ENCODE measurements at regions not wholly inside any gene's neighbourhood (a gene's known extent, or its start where the extent isn't known, plus 50 kb on each side); places are given as distances from the start of the nearest gene placed in this dataset.

DNA sequence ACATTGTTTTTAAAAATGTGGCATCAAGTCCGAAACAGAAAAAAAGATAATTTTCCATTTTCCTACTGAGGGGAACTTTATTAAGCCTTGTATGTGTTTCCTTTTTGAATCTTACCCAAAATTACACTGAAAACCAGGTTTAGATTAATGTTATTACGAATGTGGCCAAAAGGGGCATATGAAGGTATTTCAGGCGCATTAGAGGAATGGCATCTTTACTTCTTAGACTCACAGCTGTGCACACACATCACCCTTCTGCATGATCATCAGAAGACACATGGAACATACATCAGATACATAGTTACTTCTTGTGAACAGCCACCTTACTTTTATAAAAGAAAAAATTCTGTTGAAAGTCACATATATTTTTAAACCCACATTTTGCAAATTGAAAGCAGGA, 58.6 kb upstream of the ZPBP start:
- Histone ChIP-seq H3K9me3 (ENCODE audit: control insufficient read depth in 2 of 2, low read length in 2 of 2) (no peaks in the 10 kb centered on the region), H3K36me3 (ENCODE audit: control insufficient read depth, insufficient read depth, low read length) (no peaks in the 10 kb centered on the region), H3K4me3 (ENCODE audit: low read depth, low read length) (no peak overlapping the region), H3K4me1 (ENCODE audit: control insufficient read depth, insufficient read depth, low read length, poor library complexity, severe bottlenecking) (peaks cover 31% of the 10 kb centered on the region), H3K27me3 (ENCODE audit: control insufficient read depth, insufficient read depth, low read length) (no peaks in the 10 kb centered on the region), H3K27ac (ENCODE audit: insufficient read depth, low read length, poor library complexity, severe bottlenecking) (no peak overlapping the region)
- H3K4me3 Mint-ChIP-seq, result no peak overlapping the region
- peak overlapping the region in 1 of 3 donors; percentile 21 for H3K27ac Mint-ChIP-seq
- no peaks in the 10 kb centered on the region for H3K27me3 Mint-ChIP-seq
- ATAC-seq (ENCODE audit: low read depth in 2 of 2), result no peak
- no peak for DNase-seq
- H3K9me3 Mint-ChIP-seq, result peaks cover 0 to 1% (median 0%) of the 10 kb centered on the region in 7 donors
- peaks cover 18 to 70% (median 39%) of the 10 kb centered on the region in 4 donors for H3K4me1 Mint-ChIP-seq
- H3K36me3 Mint-ChIP-seq, result no peaks in the 10 kb centered on the region

DNA sequence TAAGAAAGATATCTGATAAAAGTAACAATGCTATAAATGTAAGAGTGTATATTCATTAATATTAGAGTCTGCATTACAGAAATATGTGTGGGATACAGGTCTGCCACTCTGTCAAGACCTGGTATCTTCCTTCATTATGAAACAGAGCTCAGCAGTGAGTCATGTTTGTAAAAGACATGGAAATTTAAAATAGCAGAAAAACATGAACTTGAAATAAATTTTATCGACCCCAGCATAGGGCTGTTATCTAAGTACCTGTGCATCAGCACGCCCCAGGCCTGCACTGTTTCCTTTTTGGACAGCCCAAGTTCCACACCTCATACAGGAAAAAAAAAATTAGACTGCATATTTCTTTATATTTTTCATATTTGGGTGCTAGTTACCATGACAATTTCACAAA, 58.0 kb upstream of the ZPBP start:
- DNase-seq, result no peak
- Histone ChIP-seq H3K27me3 (ENCODE audit: control insufficient read depth, insufficient read depth, low read length) (no peaks in the 10 kb centered on the region), H3K36me3 (ENCODE audit: control insufficient read depth, insufficient read depth, low read length) (no peaks in the 10 kb centered on the region), H3K27ac (ENCODE audit: insufficient read depth, low read length, poor library complexity, severe bottlenecking) (no peak overlapping the region), H3K4me1 (ENCODE audit: control insufficient read depth, insufficient read depth, low read length, poor library complexity, severe bottlenecking) (peaks cover 27% of the 10 kb centered on the region), H3K4me3 (ENCODE audit: low read depth, low read length) (no peak overlapping the region), H3K9me3 (ENCODE audit: control insufficient read depth in 2 of 2, low read length in 2 of 2) (no peaks in the 10 kb centered on the region)
- ATAC-seq (ENCODE audit: low read depth in 2 of 2), result no peak
- Mint-ChIP-seq H3K36me3 (no peaks in the 10 kb centered on the region), H3K4me1 (peaks cover 18 to 70% (median 36%) of the 10 kb centered on the region in 4 donors), H3K9me3 (peaks cover 0 to 1% (median 0%) of the 10 kb centered on the region in 7 donors), H3K27me3 (no peaks in the 10 kb centered on the region), H3K27ac (peak overlapping the region in 2 of 3 donors; percentile 54 to 66), H3K4me3 (no peak overlapping the region)

DNA sequence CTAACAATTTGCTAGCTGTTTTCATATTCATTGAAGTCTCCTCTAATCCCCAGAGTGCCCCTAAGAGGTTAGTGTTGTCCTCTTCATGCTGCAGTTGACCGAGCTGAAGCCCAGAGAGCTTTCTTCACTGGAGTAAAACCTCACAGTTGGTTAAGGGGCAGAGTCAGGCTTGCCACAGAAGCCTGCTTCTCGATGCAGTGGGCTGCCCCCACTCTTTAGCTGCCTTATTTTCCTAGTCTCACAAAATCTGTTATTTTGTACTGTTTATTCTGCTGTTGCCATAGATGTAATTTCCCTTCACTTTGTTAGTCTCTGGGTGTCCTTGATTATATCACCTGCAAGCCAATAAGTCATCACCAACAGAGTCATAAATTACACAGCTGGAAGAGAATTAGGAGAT, 56.3 kb upstream of the ZPBP start:
- Histone ChIP-seq H3K9me3 (ENCODE audit: control insufficient read depth in 2 of 2, low read length in 2 of 2) (no peaks in the 10 kb centered on the region), H3K36me3 (ENCODE audit: control insufficient read depth, insufficient read depth, low read length) (no peaks in the 10 kb centered on the region), H3K4me1 (ENCODE audit: control insufficient read depth, insufficient read depth, low read length, poor library complexity, severe bottlenecking) (peaks cover 22% of the 10 kb centered on the region), H3K4me3 (ENCODE audit: low read depth, low read length) (no peak overlapping the region), H3K27me3 (ENCODE audit: control insufficient read depth, insufficient read depth, low read length) (no peaks in the 10 kb centered on the region), H3K27ac (ENCODE audit: insufficient read depth, low read length, poor library complexity, severe bottlenecking) (no peak overlapping the region)
- H3K36me3 Mint-ChIP-seq, result no peaks in the 10 kb centered on the region
- no peaks in the 10 kb centered on the region for H3K9me3 Mint-ChIP-seq
- H3K4me3 Mint-ChIP-seq, result peak overlapping the region in 2 of 4 donors; percentile 45 to 64
- peaks cover 18 to 69% (median 41%) of the 10 kb centered on the region in 4 donors for H3K4me1 Mint-ChIP-seq
- DNase-seq (peak in 1 of 3 donors; percentile 37), ATAC-seq (ENCODE audit: low read depth in 2 of 2) (peak; percentile 23 to 28)
- H3K27ac Mint-ChIP-seq, result peak overlapping the region; percentile 11 to 94 (median 89)
- H3K27me3 Mint-ChIP-seq, result no peaks in the 10 kb centered on the region

DNA sequence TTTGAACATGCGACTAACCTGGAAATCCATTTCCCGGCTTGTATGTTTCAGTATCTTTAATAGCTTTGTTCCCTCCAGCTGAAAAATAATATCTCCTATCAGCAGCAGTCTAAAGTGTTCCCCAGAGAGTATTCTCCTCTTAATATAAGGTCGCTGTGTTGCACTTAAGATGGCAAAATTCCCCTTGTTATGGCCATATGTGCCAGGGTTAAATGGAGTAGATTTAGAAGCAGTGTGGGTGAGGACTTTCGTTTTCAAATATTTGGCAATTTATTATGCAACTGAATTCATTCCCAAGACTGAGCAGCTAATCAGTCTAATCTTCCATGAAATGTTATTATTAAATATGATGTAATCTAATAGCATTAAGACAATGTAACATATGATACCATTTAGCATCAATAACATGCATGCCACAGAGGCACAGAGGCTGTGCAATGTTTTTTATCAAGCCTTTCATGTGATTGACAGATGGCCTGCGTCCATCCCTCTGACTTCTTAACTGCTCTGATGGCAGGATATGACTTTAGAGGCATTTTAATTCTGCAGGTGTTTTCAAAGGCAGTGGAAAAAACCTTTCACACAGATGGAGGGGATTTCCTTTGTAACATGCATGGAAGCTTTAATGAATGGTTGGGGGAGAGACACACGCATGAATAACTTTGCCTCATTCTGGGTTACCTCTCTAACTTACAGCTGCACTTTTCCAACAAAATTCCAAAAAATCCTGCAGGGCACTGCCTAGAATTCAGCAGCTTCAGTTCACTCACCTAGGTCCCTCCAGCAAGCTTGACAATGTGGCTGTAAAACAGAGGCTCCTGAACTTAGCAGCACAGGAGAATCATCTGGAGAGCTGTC, 55.1 kb upstream of the ZPBP start:
- Mint-ChIP-seq H3K27me3 (no peaks in the 10 kb centered on the region), H3K9me3 (no peaks in the 10 kb centered on the region), H3K27ac (peak overlapping the region; percentile 80 to 94 (median 89)), H3K4me3 (peak overlapping the region; percentile 5 to 70 (median 22)), H3K4me1 (peaks cover 18 to 66% (median 42%) of the 10 kb centered on the region in 4 donors), H3K36me3 (no peaks in the 10 kb centered on the region)
- H3K4me1 ChIP-seq (ENCODE audit: control insufficient read depth, insufficient read depth, low read length, poor library complexity, severe bottlenecking), result peaks cover 22% of the 10 kb centered on the region
- peak; percentile 74 to 86 for ATAC-seq (ENCODE audit: low read depth in 2 of 2)
- peak; percentile 21 to 80 (median 69) for DNase-seq
- no peaks in the 10 kb centered on the region for H3K36me3 ChIP-seq (ENCODE audit: control insufficient read depth, insufficient read depth, low read length)
- H3K27me3 ChIP-seq (ENCODE audit: control insufficient read depth, insufficient read depth, low read length), result no peaks in the 10 kb centered on the region
- no peaks in the 10 kb centered on the region for H3K9me3 ChIP-seq (ENCODE audit: control insufficient read depth in 2 of 2, low read length in 2 of 2)
- H3K27ac ChIP-seq (ENCODE audit: insufficient read depth, low read length, poor library complexity, severe bottlenecking), result peak overlapping the region; percentile 69
- H3K4me3 ChIP-seq (ENCODE audit: low read depth, low read length), result peak overlapping the region; percentile 38

DNA sequence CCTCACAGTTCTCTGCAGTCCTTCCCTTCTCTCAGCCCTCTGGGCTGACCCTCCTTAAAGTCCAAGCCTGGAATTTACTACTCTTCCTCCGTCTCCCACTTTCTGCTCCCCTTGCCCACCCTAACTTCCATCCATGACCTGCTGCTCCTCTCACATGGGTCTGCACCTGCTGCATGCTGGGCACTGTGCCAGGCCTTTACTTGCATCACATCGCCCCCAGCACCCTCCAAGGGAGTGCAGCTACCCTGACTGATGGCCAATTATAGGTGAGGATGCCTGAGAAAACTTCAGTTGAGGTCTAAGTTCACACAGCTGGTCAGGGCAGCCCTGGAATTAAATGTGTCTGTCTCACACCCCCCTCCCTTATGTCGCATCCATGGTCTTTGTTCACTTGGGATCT, 53.6 kb upstream of the ZPBP start:
- DNase-seq, result no peak
- peaks cover 27% of the 10 kb centered on the region for H3K4me1 ChIP-seq (ENCODE audit: control insufficient read depth, insufficient read depth, low read length, poor library complexity, severe bottlenecking)
- Mint-ChIP-seq H3K4me3 (peak overlapping the region in 1 of 4 donors; percentile 22), H3K9me3 (no peaks in the 10 kb centered on the region), H3K27me3 (peaks cover 4% of the 10 kb centered on the region), H3K36me3 (no peaks in the 10 kb centered on the region), H3K4me1 (peaks cover 21 to 71% (median 45%) of the 10 kb centered on the region in 4 donors), H3K27ac (peak overlapping the region; percentile 69 to 89 (median 84))
- no peak for ATAC-seq (ENCODE audit: low read depth in 2 of 2)
- no peaks in the 10 kb centered on the region for H3K27me3 ChIP-seq (ENCODE audit: control insufficient read depth, insufficient read depth, low read length)
- H3K27ac ChIP-seq (ENCODE audit: insufficient read depth, low read length, poor library complexity, severe bottlenecking), result no peak overlapping the region
- H3K36me3 ChIP-seq (ENCODE audit: control insufficient read depth, insufficient read depth, low read length), result no peaks in the 10 kb centered on the region
- H3K4me3 ChIP-seq (ENCODE audit: low read depth, low read length), result no peak overlapping the region
- no peaks in the 10 kb centered on the region for H3K9me3 ChIP-seq (ENCODE audit: control insufficient read depth in 2 of 2, low read length in 2 of 2)

DNA sequence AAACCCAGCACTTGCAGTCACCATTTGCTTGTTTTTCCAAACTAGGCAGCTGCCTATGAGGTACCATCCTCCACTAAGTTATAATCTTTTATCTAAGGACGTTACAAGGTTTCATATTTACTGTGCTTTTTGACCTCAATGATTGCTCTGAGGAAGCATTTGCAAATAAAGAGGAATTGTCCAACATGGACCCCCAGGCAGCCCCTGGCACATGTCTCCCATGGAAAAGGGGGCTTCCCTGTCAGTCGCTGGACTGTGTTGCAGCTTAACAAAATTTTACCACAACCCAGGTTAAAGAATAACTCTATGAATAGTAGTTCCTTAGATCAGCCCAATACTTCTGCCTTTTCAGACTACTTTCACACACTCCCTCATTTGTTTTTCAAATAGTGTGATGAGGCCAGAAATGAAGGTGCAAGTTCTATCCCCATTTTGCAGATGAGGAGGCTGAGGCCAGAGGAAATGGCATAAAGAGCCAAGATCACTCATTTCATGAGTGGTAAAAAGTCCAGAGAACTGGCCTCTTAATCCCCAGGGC, 52.8 kb upstream of the ZPBP start:
- Histone ChIP-seq H3K27ac (ENCODE audit: insufficient read depth, low read length, poor library complexity, severe bottlenecking) (no peak overlapping the region), H3K4me3 (ENCODE audit: low read depth, low read length) (no peak overlapping the region), H3K9me3 (ENCODE audit: control insufficient read depth in 2 of 2, low read length in 2 of 2) (no peaks in the 10 kb centered on the region), H3K36me3 (ENCODE audit: control insufficient read depth, insufficient read depth, low read length) (no peaks in the 10 kb centered on the region), H3K4me1 (ENCODE audit: control insufficient read depth, insufficient read depth, low read length, poor library complexity, severe bottlenecking) (peaks cover 27% of the 10 kb centered on the region), H3K27me3 (ENCODE audit: control insufficient read depth, insufficient read depth, low read length) (no peaks in the 10 kb centered on the region)
- H3K36me3 Mint-ChIP-seq, result no peaks in the 10 kb centered on the region
- peaks cover 10% of the 10 kb centered on the region for H3K27me3 Mint-ChIP-seq
- H3K4me1 Mint-ChIP-seq, result peaks cover 14 to 64% (median 42%) of the 10 kb centered on the region in 4 donors
- ATAC-seq (ENCODE audit: low read depth in 2 of 2) (no peak), DNase-seq (peak in 1 of 3 donors; percentile 46)
- H3K9me3 Mint-ChIP-seq, result no peaks in the 10 kb centered on the region
- no peak overlapping the region for H3K4me3 Mint-ChIP-seq
- H3K27ac Mint-ChIP-seq, result no peak overlapping the region

DNA sequence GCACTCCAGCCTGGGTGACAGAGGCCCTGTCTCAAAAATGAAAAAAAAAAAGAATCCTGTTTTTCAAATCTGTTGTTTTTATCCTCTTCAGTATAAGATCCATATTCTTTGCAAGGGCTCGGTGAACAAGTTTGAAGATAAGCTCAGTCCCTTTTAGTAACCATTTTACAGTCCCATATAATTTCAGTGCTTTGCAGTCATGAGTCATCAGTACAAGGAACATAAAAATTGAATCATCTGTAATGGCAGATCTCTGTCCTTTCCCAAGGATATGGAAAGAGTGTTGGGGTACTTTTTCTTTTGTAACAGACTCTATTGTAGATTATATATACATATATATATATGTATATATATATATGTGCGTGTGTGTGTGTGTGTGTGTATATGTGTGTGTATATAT, 52.2 kb upstream of the ZPBP start:
- Mint-ChIP-seq H3K36me3 (no peaks in the 10 kb centered on the region), H3K9me3 (no peaks in the 10 kb centered on the region), H3K27me3 (peaks cover 15% of the 10 kb centered on the region), H3K4me3 (no peak overlapping the region), H3K27ac (peak overlapping the region in 1 of 3 donors; percentile 25), H3K4me1 (peaks cover 14 to 58% (median 37%) of the 10 kb centered on the region in 4 donors)
- H3K4me1 ChIP-seq (ENCODE audit: control insufficient read depth, insufficient read depth, low read length, poor library complexity, severe bottlenecking), result peaks cover 27% of the 10 kb centered on the region
- ATAC-seq (ENCODE audit: low read depth in 2 of 2), result no peak
- H3K27me3 ChIP-seq (ENCODE audit: control insufficient read depth, insufficient read depth, low read length), result no peaks in the 10 kb centered on the region
- H3K27ac ChIP-seq (ENCODE audit: insufficient read depth, low read length, poor library complexity, severe bottlenecking), result no peak overlapping the region
- DNase-seq, result no peak
- H3K9me3 ChIP-seq (ENCODE audit: control insufficient read depth in 2 of 2, low read length in 2 of 2), result no peaks in the 10 kb centered on the region
- H3K4me3 ChIP-seq (ENCODE audit: low read depth, low read length), result no peak overlapping the region
- H3K36me3 ChIP-seq (ENCODE audit: control insufficient read depth, insufficient read depth, low read length), result no peaks in the 10 kb centered on the region

All from CD4-positive, CD25-positive, alpha-beta regulatory T cell (primary cell).